Tibial nerve (tissue), 4 donors: ENCODE measurements at regions not wholly inside any gene's neighbourhood (a gene's known extent, or its start where the extent isn't known, plus 50 kb on each side); places are given as distances from the start of the nearest gene placed in this dataset.

Experiments
- DNase-seq, 2 donors: peaks; one replicate each; pipeline ENCODE4 v3.0.0-alpha.2; 2019; ENCODE audit warnings: low spot score in 2 of 2
- H3K27ac ChIP-seq, 4 donors: fragments of 200-600 bp; sonication (generic) in 3 of 4; one replicate each; pipeline ENCODE4 v1.5.1; 2017 to 2019; ENCODE audit warnings: mild to moderate bottlenecking in 1 of 4
- H3K27me3 ChIP-seq, 2 donors: fragments of 200-600 bp; sonication (generic) in 1 of 2; one replicate each; pipeline versions ENCODE4 v1.5.1 to v1.6.0; 2017 to 2019
- H3K36me3 ChIP-seq, 3 donors: fragments of 200-600 bp; sonication (generic); one replicate each; pipeline ENCODE4 v1.5.1; 2018 to 2019
- H3K4me1 ChIP-seq, 4 donors: fragments of 200-600 bp; sonication (generic) in 3 of 4; one replicate each; pipeline ENCODE4 v1.5.1; 2017 to 2019
- H3K4me3 ChIP-seq, 4 donors: fragments of 200-600 bp; sonication (generic) in 3 of 4; one replicate each; pipeline ENCODE4 v1.5.1; 2017 to 2019; ENCODE audit warnings: mild to moderate bottlenecking in 1 of 4, moderate library complexity in 1 of 4
- H3K9me3 ChIP-seq, 4 donors: fragments of 200-600 bp; sonication (generic) in 3 of 4; one replicate each; pipeline ENCODE4 v1.5.1; 2017 to 2019
- EP300 ChIP-seq, 2 donors: sonication (generic); formaldehyde crosslinking; IDR thresholded peaks; one replicate each; pipeline ENCODE4 v1.6.1; 2017; ENCODE audit warnings: antibody characterized with exemption in 2 of 2, mild to moderate bottlenecking in 1 of 2
- POLR2A ChIP-seq, 2 donors: fragments of 450-650 bp; IDR thresholded peaks; one replicate each; pipeline ENCODE4 v1.6.1; 2017; ENCODE audit warnings: antibody characterized with exemption in 2 of 2, mild to moderate bottlenecking in 2 of 2, moderate library complexity in 2 of 2
- WGBS, 2 donors: methylation state at CpG; one replicate each; pipeline ENCODE4 v1.1.5; 2018; 5-methylcytosine and 5-hydroxymethylcytosine counted together
- TF ChIP-seq, protein P1 (sequence below), 5 experiments: fragments of 200-600 bp in 3 of 5; fragments of 450-650 bp in 2 of 5; sonication (generic) in 3 of 5; IDR thresholded peaks; one replicate each; pipeline ENCODE4 v1.5.1; 2016 to 2019; ENCODE audit warnings: antibody characterized with exemption in 5 of 5, mild to moderate bottlenecking in 3 of 5, moderate library complexity in 2 of 5

- peaks cover 0 to 4% (median 0%) of the 10 kb centered on the region in 4 donors for H3K9me3 ChIP-seq
- TF ChIP-seq, protein P1, sequence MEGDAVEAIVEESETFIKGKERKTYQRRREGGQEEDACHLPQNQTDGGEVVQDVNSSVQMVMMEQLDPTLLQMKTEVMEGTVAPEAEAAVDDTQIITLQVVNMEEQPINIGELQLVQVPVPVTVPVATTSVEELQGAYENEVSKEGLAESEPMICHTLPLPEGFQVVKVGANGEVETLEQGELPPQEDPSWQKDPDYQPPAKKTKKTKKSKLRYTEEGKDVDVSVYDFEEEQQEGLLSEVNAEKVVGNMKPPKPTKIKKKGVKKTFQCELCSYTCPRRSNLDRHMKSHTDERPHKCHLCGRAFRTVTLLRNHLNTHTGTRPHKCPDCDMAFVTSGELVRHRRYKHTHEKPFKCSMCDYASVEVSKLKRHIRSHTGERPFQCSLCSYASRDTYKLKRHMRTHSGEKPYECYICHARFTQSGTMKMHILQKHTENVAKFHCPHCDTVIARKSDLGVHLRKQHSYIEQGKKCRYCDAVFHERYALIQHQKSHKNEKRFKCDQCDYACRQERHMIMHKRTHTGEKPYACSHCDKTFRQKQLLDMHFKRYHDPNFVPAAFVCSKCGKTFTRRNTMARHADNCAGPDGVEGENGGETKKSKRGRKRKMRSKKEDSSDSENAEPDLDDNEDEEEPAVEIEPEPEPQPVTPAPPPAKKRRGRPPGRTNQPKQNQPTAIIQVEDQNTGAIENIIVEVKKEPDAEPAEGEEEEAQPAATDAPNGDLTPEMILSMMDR (IDR thresholded peaks at IDR 0.05) = no peak
- no peaks in the 10 kb centered on the region for H3K36me3 ChIP-seq
- no peaks in the 10 kb centered on the region for H3K27me3 ChIP-seq
- WGBS, 2 donors = 79 to 87% methylated on average over 9 of the region's 9 CpGs
- DNase-seq = no peak
- H3K4me1 ChIP-seq = peaks cover 0 to 67% (median 50%) of the 10 kb centered on the region in 4 donors
- H3K4me3 ChIP-seq = no peak overlapping the region
- peak overlapping the region; percentile 20 to 93 (median 64) for H3K27ac ChIP-seq
Measured at GRCh38 chr12:124686370-124687173, 119.2 kb upstream of the NCOR2 start.

GRCh38 chr12:124685689-124686369 lies 118.4 kb upstream of the NCOR2 start:
- H3K36me3 ChIP-seq = no peaks in the 10 kb centered on the region
- 52 to 63% methylated on average over 18 of the region's 18 CpGs for WGBS, 2 donors
- peaks cover 0 to 75% (median 54%) of the 10 kb centered on the region in 4 donors for H3K4me1 ChIP-seq
- no peak for TF ChIP-seq EP300 (IDR thresholded peaks at IDR 0.05)
- no peak for TF ChIP-seq POLR2A (IDR thresholded peaks at IDR 0.05)
- TF ChIP-seq, protein P1 (IDR thresholded peaks at IDR 0.05) = no peak
- no peak for DNase-seq
- H3K27me3 ChIP-seq = no peaks in the 10 kb centered on the region
- peak overlapping the region in 1 of 4 donors; percentile 13 for H3K4me3 ChIP-seq
- peaks cover 0 to 2% (median 0%) of the 10 kb centered on the region in 4 donors for H3K9me3 ChIP-seq
- H3K27ac ChIP-seq = peak overlapping the region; percentile 20 to 93 (median 64)

- Histone ChIP-seq H3K27ac (peak overlapping the region; percentile 39 to 93 (median 78)), H3K4me1 (peaks cover 0 to 82% (median 57%) of the 10 kb centered on the region in 4 donors), H3K4me3 (peak overlapping the region in 2 of 4 donors; percentile 13 to 31), H3K9me3 (peaks cover 0 to 2% (median 0%) of the 10 kb centered on the region in 4 donors), H3K27me3 (no peaks in the 10 kb centered on the region), H3K36me3 (no peaks in the 10 kb centered on the region)
- WGBS, 2 donors = 25 to 34% methylated on average over 18 of the region's 18 CpGs
- peak in 1 of 2 donors; percentile 52 for DNase-seq
- TF ChIP-seq, protein P1 (IDR thresholded peaks at IDR 0.05) = no peak
- TF ChIP-seq POLR2A (IDR thresholded peaks at IDR 0.05) = no peak
- TF ChIP-seq EP300 (IDR thresholded peaks at IDR 0.05) = peak in 1 of 2 donors; percentile 83
Measured at GRCh38 chr12:124684971-124685688, 117.7 kb upstream of the NCOR2 start.

- DNase-seq = peak in 1 of 2 donors; percentile 37
- Histone ChIP-seq H3K4me1 (peaks cover 0 to 85% (median 59%) of the 10 kb centered on the region in 4 donors), H3K27ac (peak overlapping the region; percentile 39 to 93 (median 78)), H3K4me3 (peak overlapping the region in 2 of 4 donors; percentile 13 to 31), H3K27me3 (no peaks in the 10 kb centered on the region), H3K36me3 (no peaks in the 10 kb centered on the region), H3K9me3 (no peaks in the 10 kb centered on the region)
- no peak for TF ChIP-seq EP300 (IDR thresholded peaks at IDR 0.05)
- TF ChIP-seq, protein P1 (IDR thresholded peaks at IDR 0.05) = no peak
- no peak for TF ChIP-seq POLR2A (IDR thresholded peaks at IDR 0.05)
- WGBS, 2 donors = 31 to 46% methylated on average over 7 of the region's 7 CpGs
Measured at GRCh38 chr12:124684496-124684895, 117.1 kb upstream of the NCOR2 start.
